ENCODE measurements at regions not wholly inside any gene's neighbourhood (a gene's known extent, or its start where the extent isn't known, plus 50 kb on each side); places are given as distances from the start of the nearest gene placed in this dataset.

- no peak for TF ChIP-seq CTCF (conservative IDR thresholded peaks at IDR 0.05; ENCODE audit: low read depth, low read length)
- no peak for TF ChIP-seq ELK1 (IDR thresholded peaks at IDR 0.05; ENCODE audit: borderline replicate concordance, low read depth, low read length)
These were observed 120.0 kb upstream of the ZDHHC15 start for GRCh38 chrX:75642811-75643361.
